NCI-H1048 (cell line): ENCODE measurements at regions not wholly inside any gene's neighbourhood (a gene's known extent, or its start where the extent isn't known, plus 50 kb on each side); places are given as distances from the start of the nearest gene placed in this dataset.

ENCODE experiments used
- DNase-seq: peaks from one replicate; lab custom pipeline; 2025; lab: John Stamatoyannopoulos, UW

DNA sequence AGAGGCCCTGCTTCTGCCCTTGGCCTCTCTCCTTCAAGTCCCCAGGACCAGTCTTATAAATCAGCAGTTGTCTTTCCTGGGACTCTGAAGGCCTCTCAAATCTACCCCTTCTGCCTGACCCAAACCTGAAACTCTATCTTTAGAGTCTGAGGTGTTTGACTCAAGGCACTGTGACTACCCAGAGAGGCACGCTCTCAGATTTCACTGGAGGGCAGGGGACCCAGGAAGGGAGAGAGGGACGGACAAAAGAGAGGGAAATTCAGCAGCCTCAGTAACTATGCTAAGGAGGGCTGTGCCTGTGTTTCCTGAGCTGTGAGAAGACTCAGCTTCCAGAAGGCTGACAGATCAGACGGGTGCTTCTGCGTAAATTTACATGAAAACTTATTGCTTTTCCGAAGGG, 217.8 kb downstream of the HAUS1 start:
- no peak for DNase-seq

DNA sequence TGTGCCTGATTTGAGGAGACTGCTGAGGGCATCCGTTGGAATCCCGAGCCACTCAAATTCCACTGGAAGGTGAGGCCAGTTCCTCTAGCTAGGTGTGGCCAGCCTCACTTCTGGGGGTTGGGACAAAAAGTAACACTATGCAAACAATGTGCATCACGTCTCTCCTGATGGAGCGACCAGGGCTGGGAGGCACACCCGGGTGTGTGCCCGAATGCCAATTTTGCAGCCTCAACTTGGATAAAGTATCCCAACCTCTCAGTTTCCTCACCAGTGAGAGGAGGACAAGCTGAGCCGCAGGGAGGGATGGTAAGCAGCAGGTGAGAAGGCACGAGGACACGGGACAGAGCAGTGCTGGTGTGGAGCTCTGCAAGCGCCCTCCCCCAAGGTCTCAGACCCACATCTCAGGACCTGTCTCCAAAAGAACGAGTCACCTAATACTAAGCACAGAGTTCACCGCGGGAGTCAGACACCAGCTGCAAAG, 218.3 kb downstream of the HAUS1 start:
- DNase-seq: no peak

DNA sequence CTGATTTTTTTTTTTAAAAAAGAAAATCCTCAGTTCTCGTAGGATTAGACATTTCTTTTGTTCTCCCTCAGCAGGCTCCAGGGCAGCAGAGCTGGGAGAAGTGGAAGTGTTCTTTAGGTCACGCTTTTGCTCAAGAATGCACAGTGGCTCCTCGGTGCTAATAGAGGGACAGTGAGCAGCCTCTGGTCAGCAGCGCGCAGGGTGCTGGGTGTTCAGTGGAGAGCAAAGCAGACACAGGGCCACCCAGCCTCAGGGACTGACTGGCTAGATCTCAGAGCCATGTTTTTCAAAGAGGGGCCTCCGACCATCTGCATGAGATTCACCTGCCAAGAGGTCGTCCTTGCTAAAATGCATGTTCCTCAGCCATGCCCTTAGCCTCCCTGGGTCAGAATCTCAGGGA, 218.8 kb downstream of the HAUS1 start:
- DNase-seq: no peak

DNA sequence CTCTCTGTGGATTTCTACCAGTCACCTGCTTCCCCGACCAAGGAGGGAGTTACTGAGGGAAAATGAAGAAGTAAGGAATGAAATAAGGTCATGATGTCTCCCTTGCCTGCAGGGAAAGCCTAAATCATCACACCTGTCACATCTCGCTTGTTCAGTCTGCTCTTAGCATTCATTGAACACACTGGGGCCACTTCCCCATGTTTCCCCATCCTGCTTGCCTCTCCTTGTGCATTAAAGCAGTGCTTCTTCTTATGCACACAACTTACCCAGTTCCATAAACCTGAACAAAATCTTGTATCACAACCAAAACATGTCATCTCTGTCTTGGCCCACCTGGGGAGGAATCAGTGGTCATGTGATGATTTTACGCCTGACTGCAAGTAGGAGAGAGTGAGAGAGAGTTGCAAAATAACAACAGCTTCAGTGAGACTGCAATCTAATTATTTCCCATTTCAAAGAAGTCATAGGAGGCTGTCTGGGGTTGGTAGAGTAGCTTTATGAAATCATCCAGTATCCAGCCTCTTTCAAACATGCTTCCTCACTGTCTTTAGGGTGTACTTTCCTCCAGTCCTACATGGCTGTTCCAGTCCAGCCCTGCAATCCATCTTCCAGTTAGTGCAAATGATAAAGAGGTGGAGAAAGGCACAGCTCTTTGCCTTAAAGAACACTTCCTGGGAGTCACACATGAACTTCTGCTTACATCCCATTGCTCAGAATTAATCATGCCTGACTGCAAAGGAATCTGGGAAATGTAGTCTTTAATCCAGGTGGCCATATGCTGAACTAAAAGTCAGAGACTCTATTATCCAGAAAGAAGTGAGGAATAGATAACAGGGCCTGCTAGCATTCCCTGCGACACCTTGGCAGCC, 220.1 kb downstream of the HAUS1 start:
- DNase-seq: no peak

DNA sequence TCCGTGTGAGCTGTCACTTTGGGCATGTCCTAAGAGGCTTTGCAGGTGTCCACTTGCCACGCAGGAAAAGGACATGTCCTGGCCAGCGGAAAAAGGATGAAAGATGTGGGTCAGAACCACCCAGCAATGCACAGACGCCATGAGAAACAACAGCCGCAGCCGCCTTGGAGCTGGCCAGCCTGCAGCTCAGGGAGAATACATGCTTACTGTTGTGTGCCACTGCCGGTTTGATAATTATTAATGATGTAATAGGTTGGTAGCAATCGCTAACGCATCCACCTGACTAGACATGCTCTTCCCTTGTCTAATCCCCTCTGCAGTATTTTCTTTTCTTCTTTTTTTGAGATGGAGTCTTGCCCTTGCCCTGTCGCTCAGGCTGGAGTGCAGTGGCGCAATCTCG, 221.7 kb downstream of the HAUS1 start:
- no peak for DNase-seq

DNA sequence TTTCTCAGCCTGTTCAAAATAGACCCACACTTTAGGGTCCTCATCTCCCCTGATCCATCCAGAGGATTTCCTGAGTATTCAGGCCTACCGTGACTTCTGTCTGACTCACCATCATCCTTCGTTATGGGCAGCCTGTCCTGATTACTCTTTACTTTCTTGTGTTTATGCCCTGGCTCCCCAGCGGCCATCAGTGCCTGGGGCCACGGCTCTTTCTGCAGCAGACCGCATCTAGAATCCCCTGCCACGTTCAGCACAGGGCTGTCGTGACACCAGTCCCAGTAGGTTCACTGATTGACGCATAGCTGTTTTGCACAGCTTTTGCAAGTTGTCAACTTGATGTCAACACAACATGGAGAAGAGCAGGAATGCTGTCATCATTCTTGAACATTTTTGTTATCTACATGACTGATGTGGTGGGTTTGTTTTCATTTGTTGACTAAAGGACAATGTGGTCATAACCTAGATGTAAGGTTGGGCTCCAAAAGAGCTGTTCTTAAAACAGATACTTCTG, 225.6 kb downstream of the HAUS1 start:
- DNase-seq: no peak

DNA sequence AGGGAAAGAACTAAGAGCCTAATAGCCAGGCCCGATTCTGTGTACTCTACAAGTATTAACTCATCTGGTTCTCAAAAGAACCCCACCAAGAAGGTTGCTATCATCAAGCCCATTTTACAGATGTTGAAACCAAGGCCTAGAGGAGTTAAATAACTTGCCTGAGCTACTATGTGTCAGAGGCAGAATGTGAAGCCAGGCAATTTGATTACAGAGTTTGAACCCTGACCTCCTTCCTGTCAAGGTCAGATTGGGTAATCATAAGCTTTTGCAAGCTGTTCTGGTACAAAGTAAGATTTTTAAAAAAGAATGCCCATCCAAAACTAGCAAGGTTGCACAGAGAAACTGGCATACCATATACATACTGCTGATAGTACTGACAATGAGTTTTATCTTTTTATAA, 227.1 kb downstream of the HAUS1 start:
- DNase-seq: no peak

DNA sequence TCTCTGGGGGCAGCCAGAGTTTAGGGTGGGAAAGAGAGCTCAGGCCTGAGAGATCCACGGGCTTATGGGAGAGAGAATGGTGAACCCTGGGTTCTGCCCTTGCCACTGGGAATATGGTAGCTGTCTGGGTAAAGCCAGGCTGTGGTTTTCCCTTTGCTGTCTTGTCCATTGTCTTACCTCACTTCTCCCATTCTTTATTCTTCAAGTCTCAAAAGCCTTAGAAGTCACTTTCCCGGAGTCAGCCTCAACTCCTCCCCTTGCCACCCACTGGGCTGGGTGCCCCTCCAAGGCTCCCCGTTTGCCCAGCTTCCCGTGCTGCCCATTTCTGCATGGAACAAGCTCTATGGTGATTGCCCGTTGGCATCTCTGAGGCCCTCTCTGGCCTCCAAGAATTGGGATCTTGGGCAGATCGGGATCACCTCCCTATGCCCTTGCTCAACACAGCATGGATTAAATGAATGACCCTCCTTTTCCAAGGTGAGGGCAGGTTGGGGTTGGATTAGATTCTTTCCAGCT, 228.2 kb downstream of the HAUS1 start:
- DNase-seq: no peak

DNA sequence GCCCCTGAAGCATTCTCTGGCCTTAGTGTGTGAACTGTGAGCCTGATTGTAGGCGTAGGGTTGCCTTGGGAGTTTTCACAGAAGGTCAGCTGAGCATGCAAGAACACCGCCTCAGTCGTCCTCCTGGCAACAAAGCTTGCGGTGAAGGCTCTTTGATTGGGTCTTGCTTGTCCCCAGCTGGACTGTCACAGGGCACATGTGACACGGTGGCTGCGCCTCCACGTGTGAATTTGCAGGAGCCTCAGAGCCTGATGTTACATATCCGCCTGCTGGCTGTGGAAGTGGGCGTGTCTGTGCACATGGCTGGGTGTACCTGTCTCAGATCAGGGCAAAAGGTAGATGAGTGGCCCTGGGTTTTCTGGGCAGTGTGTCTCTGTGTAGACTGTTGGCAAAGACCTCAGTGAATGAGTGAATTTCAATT, 228.7 kb downstream of the HAUS1 start:
- DNase-seq: no peak

DNA sequence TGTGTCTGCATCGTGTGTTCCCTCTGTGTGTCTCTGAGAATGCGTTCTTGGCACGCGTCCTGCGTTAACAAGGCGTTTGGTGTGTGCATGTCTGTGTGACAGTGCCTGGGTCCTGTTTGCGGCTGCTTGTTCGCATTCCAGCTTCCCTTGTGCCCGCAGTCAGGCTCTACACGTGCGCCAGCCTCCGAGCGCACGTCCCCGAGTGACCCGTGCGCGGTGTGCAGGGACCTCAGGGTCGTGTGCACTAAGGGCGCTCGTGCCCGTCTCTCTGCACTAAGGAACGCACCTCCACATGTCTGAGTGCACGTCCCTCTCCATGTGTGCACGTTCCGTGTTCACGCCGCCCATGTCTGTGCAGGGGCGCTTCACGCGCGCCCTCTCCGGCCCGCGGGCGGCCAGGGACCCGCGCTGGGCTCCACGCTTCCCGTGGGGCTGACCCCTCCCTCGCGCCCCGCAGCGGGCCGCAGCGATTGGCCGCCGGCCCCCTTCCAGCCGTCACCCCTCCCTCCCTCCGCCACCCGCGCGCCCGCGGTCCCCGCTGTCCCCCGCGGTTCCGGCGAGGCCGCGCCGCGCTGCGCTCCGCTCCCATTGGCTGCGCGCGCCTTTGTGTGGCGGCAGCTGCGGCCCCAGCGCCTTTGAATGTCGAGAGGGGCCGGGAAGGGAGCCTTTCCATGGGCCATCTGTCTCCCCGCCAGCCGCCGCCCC, 229.4 kb downstream of the HAUS1 start:
- DNase-seq: no peak

DNA sequence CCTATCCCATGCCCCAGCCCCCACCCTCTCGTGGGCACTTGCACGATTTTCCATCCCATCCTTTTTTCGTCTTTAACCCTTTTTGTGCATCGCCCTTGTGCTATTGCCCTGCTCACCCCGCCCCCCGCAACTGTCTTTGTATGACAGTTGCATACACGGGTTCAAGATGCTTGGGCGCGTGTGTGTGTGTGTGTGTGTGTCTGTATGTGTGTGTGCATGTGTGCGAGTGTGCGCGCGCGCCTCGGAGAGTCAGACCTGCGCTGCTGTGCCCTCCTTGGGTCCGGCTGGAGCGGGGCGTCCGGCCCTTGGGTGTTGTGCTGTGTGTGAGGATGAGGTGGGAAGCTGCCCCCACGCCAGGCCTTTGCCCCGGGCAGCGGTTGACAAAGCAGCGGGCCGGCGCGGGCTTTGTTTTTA, 230.7 kb downstream of the HAUS1 start:
- DNase-seq: no peak

DNA sequence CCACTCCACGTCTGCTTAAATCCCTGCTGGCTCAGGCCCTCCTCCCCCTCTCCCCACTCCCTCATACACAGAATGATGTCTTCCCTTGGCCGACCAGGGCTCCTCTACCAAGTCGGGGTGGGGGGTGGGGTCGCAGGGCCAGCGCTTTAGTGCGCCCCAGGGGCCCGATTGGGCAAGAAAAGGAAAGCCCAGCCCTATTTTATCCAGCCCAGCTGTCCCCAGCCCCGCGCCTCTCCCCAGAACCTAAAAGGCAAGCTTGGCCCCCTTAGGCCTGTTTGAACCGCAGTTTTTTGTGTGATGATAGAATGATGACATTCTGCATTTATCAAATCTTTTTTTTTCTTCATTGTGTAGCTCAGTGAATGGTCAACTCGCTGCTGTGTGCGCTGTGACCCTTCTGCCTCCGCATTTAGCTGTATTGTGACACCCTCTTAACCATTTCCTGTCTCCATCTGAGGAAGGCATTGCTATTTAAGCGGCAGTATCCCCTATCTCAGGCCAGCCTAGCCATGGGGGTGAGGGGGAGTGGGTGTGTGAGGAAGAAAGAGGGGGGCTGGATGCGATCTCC, 231.4 kb downstream of the HAUS1 start:
- no peak for DNase-seq

DNA sequence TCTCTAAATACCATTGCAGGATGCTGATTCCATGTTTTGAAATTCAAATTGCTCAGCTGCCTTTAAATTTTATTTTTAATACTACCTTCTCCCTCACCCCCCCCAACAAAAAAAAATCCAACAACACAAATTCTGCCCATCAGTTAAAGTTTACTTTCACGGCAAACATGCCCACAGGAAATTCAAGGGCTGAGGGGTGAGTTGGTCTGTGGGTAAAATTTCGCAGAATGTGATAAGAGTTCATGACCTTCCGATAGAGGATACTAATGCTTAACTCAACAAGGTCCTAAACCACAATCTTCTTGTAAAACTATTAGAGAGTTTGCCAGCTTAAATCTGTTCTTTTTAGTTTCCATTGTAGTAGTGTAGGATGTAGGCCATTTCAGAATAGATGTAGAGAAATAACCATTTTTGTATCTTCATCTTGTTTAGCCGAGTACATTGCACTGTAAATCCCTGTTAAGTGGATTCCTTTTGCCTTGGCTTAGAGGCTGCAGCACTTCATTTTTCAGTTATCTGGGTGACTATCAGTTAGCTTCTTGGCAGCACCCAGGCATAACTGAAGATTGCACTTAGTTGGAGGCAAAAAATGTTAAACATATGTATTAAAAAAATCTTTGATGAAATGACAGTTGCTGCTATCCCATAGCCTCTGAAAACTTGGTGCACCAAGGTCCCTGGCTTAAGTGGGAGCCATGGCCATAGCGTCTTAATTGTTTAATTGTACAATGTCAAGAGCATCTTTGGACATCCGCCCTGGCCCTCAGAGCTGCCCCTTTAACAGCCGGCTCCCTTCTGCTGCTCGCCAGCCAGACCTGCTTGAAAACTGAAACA, 232.3 kb downstream of the HAUS1 start:
- no peak for DNase-seq

DNA sequence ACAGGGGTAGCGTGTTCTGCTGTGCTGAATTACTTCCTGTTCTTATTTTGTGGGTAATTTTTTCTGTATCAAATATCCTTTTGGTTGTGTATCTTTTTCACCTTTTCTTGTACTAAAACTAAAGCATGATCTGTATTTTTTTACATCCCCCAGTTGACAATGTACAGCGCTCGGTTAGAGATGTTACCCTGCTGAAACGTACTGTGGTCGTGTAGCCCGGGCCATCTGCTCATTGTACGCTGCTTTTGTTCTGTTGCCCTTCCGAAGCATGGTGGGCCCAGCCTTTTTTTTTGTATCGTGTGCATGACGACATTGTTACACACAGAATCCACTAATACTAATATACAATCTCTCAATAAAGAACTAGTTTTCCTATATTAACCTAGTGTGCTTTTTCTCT, 233.1 kb downstream of the HAUS1 start:
- no peak for DNase-seq

DNA sequence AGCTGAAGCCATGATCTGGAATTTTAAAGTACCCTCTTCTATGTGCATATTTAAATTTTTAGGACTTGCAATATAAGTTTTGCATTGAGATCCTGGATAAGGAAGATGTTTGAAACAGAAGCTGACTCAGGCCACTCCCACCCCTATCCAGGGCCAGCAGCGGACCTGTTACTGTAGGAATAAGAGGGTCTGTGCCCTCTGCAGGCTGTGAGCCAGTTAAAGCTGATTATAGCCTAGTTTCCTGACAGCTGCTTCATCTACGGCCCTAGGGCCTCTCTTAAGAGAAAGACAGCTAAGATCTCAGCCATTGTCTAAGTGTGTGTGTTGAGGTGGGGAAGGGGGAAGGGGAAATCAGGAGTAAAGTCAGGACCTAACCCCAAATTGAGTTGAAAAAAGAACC, 234.0 kb downstream of the HAUS1 start:
- no peak for DNase-seq

DNA sequence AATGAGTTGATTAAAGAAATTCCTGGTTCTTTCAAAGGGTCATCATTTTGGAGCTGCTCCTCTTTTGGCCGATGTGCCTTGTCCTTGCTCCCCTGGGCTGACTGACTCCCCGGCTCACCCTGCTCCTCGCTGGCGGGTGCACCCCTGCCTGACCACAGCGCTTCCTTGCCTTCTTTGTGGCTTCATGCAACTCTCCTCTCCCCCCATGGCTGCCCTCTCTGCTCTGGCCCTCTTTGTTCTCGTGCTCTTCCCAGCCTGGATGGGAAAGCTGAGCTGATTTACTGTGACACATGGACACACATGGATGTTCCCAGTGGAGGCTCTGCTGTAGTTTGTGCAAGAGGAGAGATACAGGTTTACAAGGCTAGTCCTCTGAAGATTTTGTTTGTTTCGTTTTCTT, 234.6 kb downstream of the HAUS1 start:
- DNase-seq: no peak

DNA sequence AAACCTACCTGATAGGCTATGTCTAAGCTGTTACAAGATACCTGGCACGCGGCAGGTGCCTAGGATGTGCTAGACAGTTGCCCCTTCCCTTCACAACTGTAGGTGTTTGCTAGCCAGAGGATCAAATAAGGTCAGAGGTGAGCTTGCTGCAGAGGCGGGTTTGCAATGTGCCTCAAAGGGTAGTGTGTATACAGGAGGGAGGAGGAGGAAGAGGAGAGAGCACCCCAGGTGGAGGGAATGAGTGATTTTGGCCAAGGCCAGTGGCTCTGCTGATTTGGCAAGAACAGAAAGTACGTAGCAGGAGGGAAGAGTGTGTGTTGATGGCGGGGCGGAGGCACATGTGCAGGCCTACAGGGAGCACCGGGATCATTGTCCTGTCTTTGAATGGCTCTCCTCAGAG, 236.5 kb downstream of the HAUS1 start:
- DNase-seq: no peak

DNA sequence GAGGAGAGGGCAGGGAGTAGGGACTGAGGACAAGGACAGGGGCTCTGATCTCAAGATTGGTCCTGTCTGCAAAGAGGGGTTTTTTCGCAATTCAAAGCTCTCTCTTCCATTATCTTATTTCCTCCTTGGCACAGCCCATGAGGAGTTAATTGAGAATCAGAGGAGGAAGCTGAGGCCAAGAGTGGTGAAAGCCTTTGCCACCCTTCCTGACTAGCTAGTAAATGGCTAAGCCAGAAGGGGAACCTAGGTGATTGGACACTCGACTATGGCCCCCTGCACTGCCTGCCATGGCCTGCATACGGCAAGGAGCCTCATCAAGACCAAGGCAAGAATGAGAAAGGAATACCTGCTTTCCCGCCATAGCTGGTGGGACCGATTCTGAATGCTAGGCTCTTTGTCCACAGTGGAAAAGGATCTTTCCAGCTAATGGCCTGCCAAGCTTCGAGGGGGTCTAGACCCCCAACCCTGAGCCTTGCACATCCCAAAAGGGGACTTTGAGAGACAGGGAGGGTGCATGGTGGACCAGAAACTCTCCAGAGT, 237.9 kb downstream of the HAUS1 start:
- DNase-seq: no peak

DNA sequence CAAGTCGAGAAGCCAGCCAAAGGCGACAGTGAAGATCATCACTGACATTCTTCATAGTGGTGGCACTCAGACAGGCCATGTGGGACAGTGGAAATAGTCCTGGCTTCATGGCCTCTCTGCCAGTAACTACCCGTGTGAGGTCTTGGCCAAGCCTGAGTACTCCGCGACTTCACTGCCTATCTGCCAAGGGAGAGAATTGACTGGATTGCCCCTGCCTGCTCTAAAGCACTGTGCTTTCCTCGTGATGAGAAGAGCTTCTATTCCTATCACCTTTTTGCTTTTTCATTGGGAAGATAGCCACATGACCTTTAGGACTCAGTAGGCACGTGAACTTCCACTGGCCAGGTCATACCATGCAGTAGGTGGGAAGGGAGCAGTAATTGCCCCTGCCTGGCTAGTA, 239.3 kb downstream of the HAUS1 start:
- DNase-seq: no peak

DNA sequence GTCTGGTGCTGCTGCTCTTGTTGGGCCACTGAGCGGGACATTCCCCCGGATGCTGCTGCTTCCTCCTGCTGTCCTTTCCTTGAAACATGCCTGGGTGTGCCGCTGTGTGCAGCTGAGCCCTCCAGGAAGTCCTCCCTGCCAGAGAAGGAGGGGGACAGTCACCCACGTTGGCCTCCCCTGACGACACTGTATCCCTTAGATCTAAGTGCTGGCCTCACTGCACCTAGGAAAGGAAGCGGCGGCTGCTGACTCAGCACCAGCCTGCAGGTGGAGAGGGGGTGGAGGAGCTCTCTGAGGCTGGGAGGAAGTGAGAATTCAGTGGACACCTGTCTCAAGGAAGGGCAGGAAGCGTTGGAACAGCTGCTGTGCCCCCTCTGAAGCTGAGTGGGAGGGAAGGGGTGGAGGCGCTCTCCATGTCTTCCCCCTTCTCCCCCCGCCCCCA, 239.8 kb downstream of the HAUS1 start:
- DNase-seq: no peak

DNA sequence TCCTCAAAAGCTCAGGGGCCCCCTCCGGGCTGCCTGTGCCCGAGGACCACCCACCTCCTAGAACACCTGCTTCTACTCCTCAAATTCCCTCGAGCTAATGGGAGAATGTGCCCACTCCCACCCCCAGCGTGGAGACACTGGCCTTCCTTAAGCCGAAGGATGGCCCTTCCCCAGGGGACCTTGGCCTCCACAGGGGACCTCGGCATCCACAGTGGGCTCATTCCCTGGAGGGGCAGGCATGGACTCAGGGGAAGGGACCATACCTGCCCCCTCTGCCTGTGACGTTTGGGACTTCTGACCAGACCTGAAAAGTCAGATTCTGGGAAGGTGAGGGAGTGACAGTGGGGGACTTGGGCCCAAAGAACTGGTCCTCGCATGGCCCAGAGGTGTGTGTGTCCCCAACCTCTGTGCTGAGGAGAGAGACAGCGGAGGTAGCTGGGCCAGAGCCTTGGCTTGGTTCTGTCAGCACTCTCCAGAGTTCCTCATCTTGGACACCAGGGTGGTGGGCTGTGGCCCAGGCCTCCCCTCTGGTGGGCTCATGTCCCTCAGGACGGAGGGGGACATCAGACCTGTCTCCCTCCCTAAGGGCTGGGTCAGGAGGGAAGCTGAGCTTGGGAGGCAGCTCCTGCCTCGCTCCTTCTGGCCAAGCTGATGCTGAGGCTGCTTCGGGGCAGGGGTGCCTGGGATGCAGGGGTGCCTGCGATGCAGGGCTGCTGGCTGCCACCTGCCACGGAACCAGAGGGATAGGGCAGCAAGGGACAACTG, 240.4 kb downstream of the HAUS1 start:
- DNase-seq: no peak
